GM19438 (cell line): ENCODE measurements at regions not wholly inside any gene's neighbourhood (a gene's known extent, or its start where the extent isn't known, plus 50 kb on each side); places are given as distances from the start of the nearest gene placed in this dataset.
"Not testable (repeated sequence)": the region's sequence is repeated elsewhere in the genome, so short reads cannot be mapped to it uniquely, and the experiment has no call there.

Experiments
- ATAC-seq: cut with Tn5 transposase; IDR thresholded peaks from one replicate; pipeline ENCODE4 v1.9.1; 2021; ENCODE audit warnings: low read depth; ENCODE audit not compliant: unreplicated experiment

- no peak for ATAC-seq
These were observed 79.0 kb upstream of the CDH7 start for GRCh38 chr18:65671621-65672415.

DNA sequence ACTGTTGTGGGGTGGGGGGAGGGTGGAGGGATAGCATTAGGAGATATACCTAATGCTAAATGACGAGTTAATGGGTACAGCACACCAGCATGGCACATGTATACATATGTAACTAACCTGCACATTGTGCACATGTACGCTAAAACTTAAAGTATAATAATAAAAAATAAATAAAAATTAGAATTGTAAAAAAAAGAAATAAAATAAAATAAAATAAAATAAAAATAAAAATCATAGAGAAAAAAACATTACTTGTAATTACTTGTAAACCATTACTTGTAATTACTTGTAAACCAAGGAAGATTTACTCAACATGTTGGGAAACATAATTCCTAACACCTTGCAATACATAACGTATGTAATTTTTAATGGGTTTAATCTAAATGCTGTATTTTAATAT lies 80.7 kb upstream of the CDH7 start:
- not testable (repeated sequence) for ATAC-seq

- no peak for ATAC-seq
These were observed 89.4 kb upstream of the CDH7 start for GRCh38 chr18:65661391-65661790.

DNA sequence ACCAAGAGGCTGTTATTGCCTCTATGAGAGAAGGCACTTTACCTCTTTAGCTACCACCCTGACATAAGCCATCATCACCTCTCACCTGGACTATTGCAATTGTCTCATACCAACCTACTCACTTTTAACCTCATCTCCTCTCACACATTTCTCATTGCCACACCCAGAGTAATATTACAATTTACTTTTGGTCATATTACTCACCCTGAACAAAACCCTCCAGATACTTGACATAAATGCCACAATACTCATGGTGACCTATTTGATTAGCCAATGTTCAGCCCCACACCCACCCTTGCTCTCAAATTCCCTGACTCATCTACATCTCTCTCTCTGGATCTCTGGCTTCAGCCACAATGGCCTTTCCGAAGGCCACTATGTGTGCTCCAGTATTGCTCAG lies 90.9 kb upstream of the CDH7 start:
- no peak for ATAC-seq

DNA sequence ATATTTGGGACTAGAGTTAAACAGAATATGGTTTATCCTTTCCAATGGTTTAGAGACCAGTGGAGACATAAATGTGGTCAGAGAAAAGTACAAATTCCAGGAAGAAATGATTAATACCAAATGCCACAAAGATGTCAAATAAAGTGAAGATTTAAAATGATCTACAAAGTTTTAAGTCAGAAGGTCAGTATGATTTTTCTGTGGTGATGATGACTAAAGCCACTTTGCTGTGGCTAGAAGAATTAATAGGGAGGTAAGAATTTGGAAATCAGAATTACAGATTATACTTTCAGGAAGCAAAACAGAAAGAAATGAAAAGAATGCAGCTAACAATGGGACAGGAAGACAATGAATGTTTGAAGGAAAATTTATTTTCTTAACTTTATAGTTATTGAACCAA lies 91.5 kb upstream of the CDH7 start:
- ATAC-seq = no peak

GRCh38 chr18:65651192-65651591 lies 99.6 kb upstream of the CDH7 start:
- no peak for ATAC-seq

GRCh38 chr18:65632236-65632635 lies 118.6 kb upstream of the CDH7 start:
- no peak for ATAC-seq

- ATAC-seq = no peak
These were observed 119.0 kb upstream of the CDH7 start for GRCh38 chr18:65631766-65632165.

DNA sequence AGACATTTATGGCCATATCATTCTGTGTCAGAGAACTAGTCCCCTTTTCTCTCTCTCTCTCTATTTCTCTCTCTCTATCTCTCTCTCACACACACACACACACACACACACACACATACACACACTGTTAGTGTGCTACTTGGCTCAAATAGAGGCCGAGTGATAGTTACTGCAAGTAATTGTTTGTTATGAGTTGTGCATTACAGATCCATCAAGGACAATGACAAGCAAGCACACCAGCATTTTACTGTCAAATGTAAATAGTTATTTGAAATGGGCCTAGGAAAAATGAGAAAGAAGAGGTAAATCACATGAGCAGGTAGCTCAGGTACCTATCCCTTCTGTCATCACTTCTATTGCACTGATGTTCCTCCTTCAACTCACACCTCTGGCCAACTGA lies 122.4 kb upstream of the CDH7 start:
- ATAC-seq = no peak

DNA sequence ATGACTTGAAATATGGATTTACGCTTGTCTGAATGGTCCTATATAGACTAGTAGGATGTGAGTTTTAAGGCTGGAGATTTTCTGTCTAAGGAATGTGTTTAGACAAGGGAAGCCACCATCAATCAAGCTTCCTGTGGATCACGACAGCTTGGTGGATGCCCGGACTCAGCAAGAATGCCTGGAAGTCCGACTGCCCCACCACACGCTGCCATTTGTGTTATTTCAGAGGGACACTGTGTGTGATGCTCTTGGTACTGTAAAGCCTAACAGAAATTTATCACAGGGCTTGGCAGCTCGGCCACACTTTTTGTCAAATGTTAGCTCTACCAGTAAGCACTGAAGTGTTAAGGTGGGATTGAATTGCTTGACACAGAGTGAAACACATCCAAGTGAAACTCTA lies 127.1 kb upstream of the CDH7 start:
- ATAC-seq = no peak

DNA sequence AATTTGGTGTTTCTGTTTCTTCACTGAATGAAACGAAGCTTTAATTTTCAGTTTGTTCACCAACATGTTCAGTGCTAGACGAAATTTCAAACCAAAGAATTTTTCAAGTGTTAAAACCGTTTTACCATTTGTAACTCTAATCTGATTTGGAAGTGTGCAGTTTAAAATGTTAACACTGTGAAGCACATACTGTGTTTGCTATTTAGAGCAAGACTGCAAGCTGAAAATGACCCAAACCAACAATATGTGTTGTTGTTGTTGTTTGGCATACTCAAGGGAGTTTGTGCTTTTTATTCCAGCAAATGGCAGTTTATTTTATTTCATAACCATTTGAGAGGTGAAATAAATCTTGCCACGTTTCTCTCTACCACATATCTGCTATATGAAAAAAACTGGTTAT lies 128.4 kb upstream of the CDH7 start:
- ATAC-seq = no peak

- no peak for ATAC-seq
These were observed 130.6 kb upstream of the CDH7 start for GRCh38 chr18:65620076-65620696.

DNA sequence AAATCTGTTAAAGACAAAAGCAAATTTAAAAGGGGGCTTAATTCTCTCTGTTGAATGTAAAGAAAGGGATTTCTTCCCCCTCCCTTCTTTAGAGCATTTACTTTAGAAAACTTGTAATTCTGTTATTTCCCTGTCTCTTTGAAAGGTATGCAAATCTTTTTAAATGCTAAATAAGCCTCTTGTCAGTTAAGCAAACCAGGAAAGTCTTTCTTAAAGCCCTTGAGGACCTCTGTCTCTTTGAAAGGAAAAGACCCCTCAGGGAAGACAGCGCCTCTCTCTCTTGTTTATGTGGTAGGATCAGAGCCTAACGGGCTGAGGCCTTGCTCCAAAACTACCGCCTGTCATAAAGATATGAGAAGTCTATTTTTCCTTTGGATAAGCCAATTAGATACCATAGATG lies 139.9 kb upstream of the CDH7 start:
- ATAC-seq = no peak

GRCh38 chr18:65608471-65608870 lies 142.3 kb upstream of the CDH7 start:
- no peak for ATAC-seq

GRCh38 chr18:65607161-65607560 lies 143.7 kb upstream of the CDH7 start:
- ATAC-seq = no peak

DNA sequence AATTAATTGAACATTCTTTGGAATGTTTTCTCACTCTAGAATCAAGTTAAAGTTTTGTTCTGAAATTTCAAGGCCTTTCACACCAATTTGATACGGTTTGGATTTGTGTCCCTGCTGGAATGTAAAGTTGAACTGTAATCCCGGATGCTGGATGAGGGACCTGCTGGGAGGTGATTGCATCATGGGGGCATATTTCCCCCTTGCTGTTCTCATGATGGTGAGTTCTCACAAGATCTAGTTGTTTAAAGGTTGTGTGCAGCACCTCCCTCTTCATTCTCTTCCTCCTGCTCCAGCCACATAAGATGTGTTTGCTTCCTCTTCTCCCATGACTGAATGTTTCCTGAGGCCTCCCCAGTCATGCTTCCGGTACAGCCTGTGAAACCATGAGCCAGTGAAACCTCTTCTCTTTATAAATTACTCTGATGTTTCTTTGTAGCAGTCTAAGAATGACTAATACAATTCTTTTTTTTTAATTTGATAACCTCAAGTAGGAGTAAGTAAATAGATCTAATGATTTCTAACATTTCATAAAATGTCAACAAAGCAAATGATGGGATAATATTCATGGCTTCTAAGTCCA lies 144.2 kb upstream of the CDH7 start:
- ATAC-seq = no peak

DNA sequence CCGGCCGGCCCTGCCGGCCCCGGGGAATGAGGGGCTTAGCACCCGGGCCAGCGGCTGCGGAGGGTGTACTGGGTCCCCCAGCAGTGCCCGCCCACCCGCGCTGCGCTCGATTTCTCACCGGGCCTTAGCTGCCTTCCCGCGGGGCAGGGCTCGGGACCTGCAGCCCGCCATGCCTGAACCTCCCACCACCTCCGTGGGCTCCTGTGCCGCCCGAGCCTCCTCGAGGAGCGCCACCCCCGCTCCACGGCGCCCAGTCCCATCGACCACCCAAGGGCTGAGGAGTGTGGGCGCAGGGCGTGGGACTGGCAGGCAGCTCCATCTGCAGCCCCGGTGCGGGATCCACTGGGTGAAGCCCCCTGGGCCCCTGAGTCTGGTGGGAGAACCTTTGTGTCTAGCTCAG lies 145.5 kb upstream of the CDH7 start:
- not testable (repeated sequence) for ATAC-seq

GRCh38 chr18:65601775-65602174 lies 149.0 kb upstream of the CDH7 start:
- ATAC-seq = no peak

DNA sequence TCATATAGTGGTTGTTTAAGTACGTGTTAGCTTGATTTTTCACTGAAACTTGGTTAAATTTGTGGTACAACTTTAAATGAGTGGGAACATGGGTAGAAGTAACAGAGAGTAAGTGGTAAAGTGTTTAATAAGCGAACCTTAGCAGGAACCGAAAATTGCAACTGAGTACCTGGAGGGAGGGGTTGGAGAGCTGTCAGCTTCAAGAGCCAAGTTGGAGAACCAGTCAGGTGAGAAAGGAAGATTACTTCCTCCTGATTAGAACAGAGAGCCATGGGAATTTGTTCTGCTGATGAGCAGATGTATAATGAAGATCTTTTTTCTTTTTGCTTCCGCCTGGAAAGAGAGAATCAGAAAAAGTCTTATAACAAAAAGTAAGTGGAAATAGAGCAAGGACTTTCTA lies 158.4 kb upstream of the CDH7 start:
- no peak for ATAC-seq

GRCh38 chr18:65587491-65587890 lies 163.3 kb upstream of the CDH7 start:
- no peak for ATAC-seq

- ATAC-seq = not testable (repeated sequence)
These were observed 168.7 kb upstream of the CDH7 start for GRCh38 chr18:65582094-65582493.

DNA sequence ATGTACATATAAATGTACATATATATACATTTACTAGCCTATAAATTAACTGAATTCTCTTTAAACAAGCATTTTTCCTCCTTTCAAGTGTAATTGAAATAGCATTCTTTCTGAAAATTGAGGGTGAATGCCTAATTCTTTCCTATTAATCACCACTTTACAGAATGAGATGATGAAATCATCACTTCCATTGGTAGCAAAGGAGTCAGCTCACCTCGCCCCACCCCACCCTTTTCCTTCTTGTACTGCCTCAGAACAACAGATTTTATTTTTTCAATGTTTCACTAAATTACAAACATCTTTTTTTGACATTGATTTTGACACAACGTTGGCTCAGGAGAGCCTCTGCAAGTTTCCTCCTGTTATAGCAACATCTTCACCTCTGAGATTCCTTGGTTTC lies 181.9 kb upstream of the CDH7 start:
- ATAC-seq = no peak
